GM23338 (cell line): ENCODE measurements at regions not wholly inside any gene's neighbourhood (a gene's known extent, or its start where the extent isn't known, plus 50 kb on each side); places are given as distances from the start of the nearest gene placed in this dataset.

Experiments used
- EZH2 ChIP-seq: fragments of 200-600 bp; sonication (generic); IDR thresholded peaks from one replicate; pipeline ENCODE4 v1.8.0; 2017; ENCODE audit warnings: antibody characterized with exemption, mild to moderate bottlenecking, low read depth; ENCODE audit not compliant: unreplicated experiment
- EZH2phosphoT487 ChIP-seq: fragments of 200-600 bp; sonication (generic); IDR thresholded peaks from one replicate; pipeline ENCODE4 v1.8.1; 2018; ENCODE audit warnings: antibody characterized with exemption; ENCODE audit not compliant: unreplicated experiment
- JUNB ChIP-seq: IDR thresholded peaks from one replicate; pipeline ENCODE4 v1.6.1; 2016; ENCODE audit warnings: antibody characterized with exemption; ENCODE audit not compliant: unreplicated experiment
- NANOG ChIP-seq: IDR thresholded peaks from 2 replicates; pipeline ENCODE4 v1.6.1; 2016; ENCODE audit warnings: antibody characterized with exemption, borderline replicate concordance
- POLR2AphosphoS5 ChIP-seq: IDR thresholded peaks from 2 replicates; pipeline ENCODE4 v1.6.1; 2016; ENCODE audit warnings: antibody characterized with exemption, low read depth
- REST ChIP-seq: IDR thresholded peaks from one replicate; pipeline ENCODE4 v1.6.1; 2018; ENCODE audit warnings: antibody characterized with exemption; ENCODE audit not compliant: unreplicated experiment
- ZNF114 ChIP-seq: fragments of 250-450 bp; sonication (Bioruptor Pico); IDR thresholded peaks from 2 replicates; pipeline ENCODE4 v1.5.0; 2020; ENCODE audit warnings: mild to moderate bottlenecking, moderate library complexity
- ZNF331 ChIP-seq: fragments of 250-450 bp; sonication (Bioruptor Pico); IDR thresholded peaks from 2 replicates; pipeline ENCODE4 v1.5.0; 2020; ENCODE audit warnings: low read depth, mild to moderate bottlenecking, moderate library complexity
- ZNF462 ChIP-seq: fragments of 250-450 bp; sonication (Bioruptor Pico); IDR thresholded peaks from 2 replicates; pipeline ENCODE4 v1.5.0; 2020; ENCODE audit warnings: mild to moderate bottlenecking, moderate library complexity
- TF ChIP-seq, protein P1 (sequence below), 2 experiments: fragments of 200-600 bp in 1 of 2; sonication (generic) in 1 of 2; conservative IDR thresholded peaks; 2 replicates each; pipeline versions ENCODE4 v1.5.1 to v1.6.1; 2016 to 2017; ENCODE audit warnings: antibody characterized with exemption in 2 of 2, low read depth in 2 of 2, mild to moderate bottlenecking in 2 of 2, moderate library complexity in 1 of 2
- TF ChIP-seq, protein P2 (sequence below): IDR thresholded peaks from 2 replicates; pipeline ENCODE4 v1.6.1; 2016; ENCODE audit warnings: antibody characterized with exemption

GRCh38 chr3:78516937-78517336, 1250.9 kb downstream of the ROBO1 start:
- no peak for TF ChIP-seq EZH2
- TF ChIP-seq, protein P1, sequence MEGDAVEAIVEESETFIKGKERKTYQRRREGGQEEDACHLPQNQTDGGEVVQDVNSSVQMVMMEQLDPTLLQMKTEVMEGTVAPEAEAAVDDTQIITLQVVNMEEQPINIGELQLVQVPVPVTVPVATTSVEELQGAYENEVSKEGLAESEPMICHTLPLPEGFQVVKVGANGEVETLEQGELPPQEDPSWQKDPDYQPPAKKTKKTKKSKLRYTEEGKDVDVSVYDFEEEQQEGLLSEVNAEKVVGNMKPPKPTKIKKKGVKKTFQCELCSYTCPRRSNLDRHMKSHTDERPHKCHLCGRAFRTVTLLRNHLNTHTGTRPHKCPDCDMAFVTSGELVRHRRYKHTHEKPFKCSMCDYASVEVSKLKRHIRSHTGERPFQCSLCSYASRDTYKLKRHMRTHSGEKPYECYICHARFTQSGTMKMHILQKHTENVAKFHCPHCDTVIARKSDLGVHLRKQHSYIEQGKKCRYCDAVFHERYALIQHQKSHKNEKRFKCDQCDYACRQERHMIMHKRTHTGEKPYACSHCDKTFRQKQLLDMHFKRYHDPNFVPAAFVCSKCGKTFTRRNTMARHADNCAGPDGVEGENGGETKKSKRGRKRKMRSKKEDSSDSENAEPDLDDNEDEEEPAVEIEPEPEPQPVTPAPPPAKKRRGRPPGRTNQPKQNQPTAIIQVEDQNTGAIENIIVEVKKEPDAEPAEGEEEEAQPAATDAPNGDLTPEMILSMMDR (conservative IDR thresholded peaks at IDR 0.05; ENCODE audit: low read depth in 2 of 2), result no peak
- no peak for TF ChIP-seq POLR2AphosphoS5
- no peak for TF ChIP-seq ZNF114 (CRISPR knock-in tag)
- no peak for TF ChIP-seq ZNF462 (CRISPR knock-in tag)
- no peak for TF ChIP-seq REST
- no peak for TF ChIP-seq ZNF331 (CRISPR knock-in tag)
- no peak for TF ChIP-seq EZH2phosphoT487
- TF ChIP-seq JUNB, result no peak
- no peak for TF ChIP-seq NANOG
- TF ChIP-seq, protein P2, sequence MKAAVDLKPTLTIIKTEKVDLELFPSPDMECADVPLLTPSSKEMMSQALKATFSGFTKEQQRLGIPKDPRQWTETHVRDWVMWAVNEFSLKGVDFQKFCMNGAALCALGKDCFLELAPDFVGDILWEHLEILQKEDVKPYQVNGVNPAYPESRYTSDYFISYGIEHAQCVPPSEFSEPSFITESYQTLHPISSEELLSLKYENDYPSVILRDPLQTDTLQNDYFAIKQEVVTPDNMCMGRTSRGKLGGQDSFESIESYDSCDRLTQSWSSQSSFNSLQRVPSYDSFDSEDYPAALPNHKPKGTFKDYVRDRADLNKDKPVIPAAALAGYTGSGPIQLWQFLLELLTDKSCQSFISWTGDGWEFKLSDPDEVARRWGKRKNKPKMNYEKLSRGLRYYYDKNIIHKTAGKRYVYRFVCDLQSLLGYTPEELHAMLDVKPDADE, result no peak
